Liver (tissue), 8 donors: ENCODE measurements at regions not wholly inside any gene's neighbourhood (a gene's known extent, or its start where the extent isn't known, plus 50 kb on each side); places are given as distances from the start of the nearest gene placed in this dataset.

ENCODE experiments used
- DNase-seq: peaks from one replicate; pipeline ENCODE4 v3.0.0-alpha.2; 2017; ENCODE audit warnings: low spot score
- H3K27ac ChIP-seq, 2 donors: one replicate each; pipeline ENCODE4 v1.7.0; 2013; ENCODE audit warnings: inconsistent platforms in 2 of 2, low read length in 2 of 2, control low read depth in 1 of 2, low read depth in 1 of 2, mild to moderate bottlenecking in 1 of 2
- H3K27me3 ChIP-seq, 4 donors: one replicate each; pipeline versions ENCODE4 v1.6.1 to v1.7.0; 2013; ENCODE audit warnings: low read length in 3 of 4, inconsistent platforms in 1 of 4, mild to moderate bottlenecking in 1 of 4, moderate library complexity in 1 of 4; ENCODE audit not compliant: control insufficient read depth in 4 of 4, insufficient read depth in 4 of 4
- H3K36me3 ChIP-seq, 4 donors: one replicate each; pipeline versions ENCODE4 v1.6.1 to v1.7.0; 2013; ENCODE audit warnings: low read length in 3 of 4, mild to moderate bottlenecking in 3 of 4, low read depth in 1 of 4, moderate library complexity in 1 of 4; ENCODE audit not compliant: control insufficient read depth in 4 of 4, insufficient read depth in 3 of 4
- H3K4me1 ChIP-seq, 4 donors: one replicate each; pipeline versions ENCODE4 v1.6.1 to v1.7.0; 2013; ENCODE audit warnings: low read length in 3 of 4, mild to moderate bottlenecking in 3 of 4, moderate library complexity in 1 of 4; ENCODE audit not compliant: control insufficient read depth in 4 of 4, insufficient read depth in 4 of 4
- H3K4me3 ChIP-seq, 3 donors: one replicate each; pipeline versions ENCODE4 v1.6.1 to v1.7.0; 2013; ENCODE audit warnings: low read length in 3 of 3, control low read depth in 1 of 3, low read depth in 1 of 3, mild to moderate bottlenecking in 1 of 3
- H3K9ac ChIP-seq, 2 donors: one replicate each; pipeline ENCODE4 v1.7.0; 2013; ENCODE audit warnings: low read length in 2 of 2, mild to moderate bottlenecking in 2 of 2, moderate library complexity in 2 of 2, control low read depth in 1 of 2, low read depth in 1 of 2
- H3K9me3 ChIP-seq, 4 donors: one replicate each; pipeline versions ENCODE4 v1.6.1 to v1.7.0; 2013; ENCODE audit warnings: low read length in 3 of 4; ENCODE audit not compliant: control insufficient read depth in 4 of 4
- EGR1 ChIP-seq, 2 donors: IDR thresholded peaks; 2 replicates each; pipeline ENCODE4 v1.6.1; 2016 to 2018; ENCODE audit warnings: antibody characterized with exemption in 2 of 2, low read depth in 2 of 2
- FOXA1 ChIP-seq: IDR thresholded peaks from 2 replicates; pipeline ENCODE4 v1.6.1; 2016; ENCODE audit warnings: antibody characterized with exemption
- FOXA2 ChIP-seq: IDR thresholded peaks from 2 replicates; pipeline ENCODE4 v1.6.1; 2016; ENCODE audit warnings: antibody characterized with exemption
- GABPA ChIP-seq, 2 donors: IDR thresholded peaks in 1 of 2; conservative IDR thresholded peaks in 1 of 2; 2 replicates each; pipeline ENCODE4 v1.6.1; 2016; ENCODE audit warnings: antibody characterized with exemption in 2 of 2, mild to moderate bottlenecking in 1 of 2, moderate library complexity in 1 of 2
- HNF4A ChIP-seq, 2 donors: conservative IDR thresholded peaks; 2 replicates each; pipeline ENCODE4 v1.6.1; 2016; ENCODE audit warnings: antibody characterized with exemption in 2 of 2, mild to moderate bottlenecking in 2 of 2
- JUND ChIP-seq, 2 donors: IDR thresholded peaks; 2 replicates each; pipeline ENCODE4 v1.6.1; 2016; ENCODE audit warnings: antibody characterized with exemption in 2 of 2
- NR2F2 ChIP-seq: IDR thresholded peaks from 2 replicates; pipeline ENCODE4 v1.6.1; 2016; ENCODE audit warnings: antibody characterized with exemption
- RAD21 ChIP-seq, 2 donors: IDR thresholded peaks; 2 replicates each; pipeline ENCODE4 v1.6.1; 2016; ENCODE audit warnings: antibody characterized with exemption in 2 of 2, mild to moderate bottlenecking in 2 of 2
- RXRA ChIP-seq, 2 donors: IDR thresholded peaks; 2 replicates each; pipeline ENCODE4 v1.6.1; 2017 to 2018; ENCODE audit warnings: antibody characterized with exemption in 2 of 2, mild to moderate bottlenecking in 1 of 2
- SP1 ChIP-seq: IDR thresholded peaks from 2 replicates; pipeline ENCODE4 v1.6.1; 2018; ENCODE audit warnings: antibody characterized with exemption, mild to moderate bottlenecking
- TAF1 ChIP-seq: conservative IDR thresholded peaks from 2 replicates; pipeline ENCODE4 v1.6.1; 2016; ENCODE audit warnings: antibody characterized with exemption, mild to moderate bottlenecking
- YY1 ChIP-seq: IDR thresholded peaks from 2 replicates; pipeline ENCODE4 v1.6.1; 2016; ENCODE audit warnings: antibody characterized with exemption, mild to moderate bottlenecking
- WGBS: extraction: QIAGEN DNeasy Blood & Tissue Kit; methylation state at CpG from one replicate; pipeline ENCODE4 v1.1.7; 2013; 5-methylcytosine and 5-hydroxymethylcytosine counted together
- TF ChIP-seq, protein P1 (sequence below): IDR thresholded peaks from 2 replicates; pipeline ENCODE4 v1.6.1; 2016; ENCODE audit warnings: antibody characterized with exemption, mild to moderate bottlenecking
- TF ChIP-seq, protein P2 (sequence below): fragments of 150-350 bp; IDR thresholded peaks from 2 replicates; pipeline ENCODE4 v1.5.1; 2017; ENCODE audit warnings: improper control_type of control experiment, low read depth, low read length; ENCODE audit not compliant: missing input control
- TF ChIP-seq, protein P3 (sequence below): IDR thresholded peaks from 2 replicates; pipeline ENCODE4 v1.6.1; 2016; ENCODE audit warnings: antibody characterized with exemption
- TF ChIP-seq, protein P4 (sequence below): IDR thresholded peaks from 2 replicates; pipeline ENCODE4 v1.6.1; 2016; ENCODE audit warnings: antibody characterized with exemption
- donor health status: healthy.
- donor health status: healthy.
- donor health status: healthy.
- donor health status: healthy.
- donor health status: healthy.

DNA sequence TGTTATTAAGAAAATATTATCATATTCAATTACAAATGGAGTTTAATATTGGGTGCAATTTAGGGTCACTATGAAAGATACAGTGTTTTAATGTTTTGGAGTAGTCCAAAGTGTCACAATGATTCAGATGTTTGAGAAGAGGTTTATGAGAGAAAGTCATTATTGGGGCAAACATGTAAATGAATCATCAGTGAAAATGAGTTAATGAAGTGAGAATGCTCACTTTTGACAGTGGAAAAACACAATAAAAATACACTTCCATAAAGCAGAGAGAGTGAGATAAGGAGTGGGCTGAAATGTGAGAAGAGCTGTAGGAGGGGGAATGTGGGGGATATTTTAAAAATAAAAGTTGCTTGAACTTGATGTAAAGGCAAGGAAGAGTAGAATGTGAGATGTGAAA lies 957.1 kb downstream of the PCDH18 start:
- no peaks in the 10 kb centered on the region for H3K36me3 ChIP-seq
- TF ChIP-seq GABPA (IDR thresholded peaks at IDR 0.05 in 1 of 2, conservative IDR thresholded peaks at IDR 0.05 in 1 of 2) (no peak), EGR1 (IDR thresholded peaks at IDR 0.05; ENCODE audit: low read depth in 2 of 2) (no peak), HNF4A (conservative IDR thresholded peaks at IDR 0.05) (no peak), FOXA1 (no peak), RAD21 (IDR thresholded peaks at IDR 0.05) (no peak)
- H3K4me3 ChIP-seq: no peak overlapping the region
- no peak overlapping the region for H3K27ac ChIP-seq
- H3K4me1 ChIP-seq: no peaks in the 10 kb centered on the region
- no peaks in the 10 kb centered on the region for H3K27me3 ChIP-seq
- no peak overlapping the region for H3K9ac ChIP-seq
- no peak for DNase-seq
- H3K9me3 ChIP-seq: no peaks in the 10 kb centered on the region

GRCh38 chr4:136573460-136573859 lies 958.8 kb downstream of the PCDH18 start:
- DNase-seq: no peak
- 50% methylated on average over 4 of the region's 4 CpGs for WGBS

GRCh38 chr4:136571315-136571714 lies 961.0 kb downstream of the PCDH18 start:
- Histone ChIP-seq H3K27ac (no peak overlapping the region), H3K9me3 (no peaks in the 10 kb centered on the region), H3K27me3 (no peaks in the 10 kb centered on the region), H3K4me3 (no peak overlapping the region), H3K4me1 (no peaks in the 10 kb centered on the region), H3K9ac (no peak overlapping the region), H3K36me3 (no peaks in the 10 kb centered on the region)
- no peak for DNase-seq
- WGBS: 46% methylated on average over 3 of the region's 3 CpGs
- TF ChIP-seq SP1 (no peak), NR2F2 (no peak), EGR1 (IDR thresholded peaks at IDR 0.05; ENCODE audit: low read depth in 2 of 2) (no peak), GABPA (IDR thresholded peaks at IDR 0.05 in 1 of 2, conservative IDR thresholded peaks at IDR 0.05 in 1 of 2) (no peak), YY1 (no peak), RAD21 (IDR thresholded peaks at IDR 0.05) (no peak), FOXA1 (no peak), RXRA (IDR thresholded peaks at IDR 0.05) (no peak), JUND (IDR thresholded peaks at IDR 0.05) (no peak), HNF4A (conservative IDR thresholded peaks at IDR 0.05) (no peak)
- TF ChIP-seq, protein P1, sequence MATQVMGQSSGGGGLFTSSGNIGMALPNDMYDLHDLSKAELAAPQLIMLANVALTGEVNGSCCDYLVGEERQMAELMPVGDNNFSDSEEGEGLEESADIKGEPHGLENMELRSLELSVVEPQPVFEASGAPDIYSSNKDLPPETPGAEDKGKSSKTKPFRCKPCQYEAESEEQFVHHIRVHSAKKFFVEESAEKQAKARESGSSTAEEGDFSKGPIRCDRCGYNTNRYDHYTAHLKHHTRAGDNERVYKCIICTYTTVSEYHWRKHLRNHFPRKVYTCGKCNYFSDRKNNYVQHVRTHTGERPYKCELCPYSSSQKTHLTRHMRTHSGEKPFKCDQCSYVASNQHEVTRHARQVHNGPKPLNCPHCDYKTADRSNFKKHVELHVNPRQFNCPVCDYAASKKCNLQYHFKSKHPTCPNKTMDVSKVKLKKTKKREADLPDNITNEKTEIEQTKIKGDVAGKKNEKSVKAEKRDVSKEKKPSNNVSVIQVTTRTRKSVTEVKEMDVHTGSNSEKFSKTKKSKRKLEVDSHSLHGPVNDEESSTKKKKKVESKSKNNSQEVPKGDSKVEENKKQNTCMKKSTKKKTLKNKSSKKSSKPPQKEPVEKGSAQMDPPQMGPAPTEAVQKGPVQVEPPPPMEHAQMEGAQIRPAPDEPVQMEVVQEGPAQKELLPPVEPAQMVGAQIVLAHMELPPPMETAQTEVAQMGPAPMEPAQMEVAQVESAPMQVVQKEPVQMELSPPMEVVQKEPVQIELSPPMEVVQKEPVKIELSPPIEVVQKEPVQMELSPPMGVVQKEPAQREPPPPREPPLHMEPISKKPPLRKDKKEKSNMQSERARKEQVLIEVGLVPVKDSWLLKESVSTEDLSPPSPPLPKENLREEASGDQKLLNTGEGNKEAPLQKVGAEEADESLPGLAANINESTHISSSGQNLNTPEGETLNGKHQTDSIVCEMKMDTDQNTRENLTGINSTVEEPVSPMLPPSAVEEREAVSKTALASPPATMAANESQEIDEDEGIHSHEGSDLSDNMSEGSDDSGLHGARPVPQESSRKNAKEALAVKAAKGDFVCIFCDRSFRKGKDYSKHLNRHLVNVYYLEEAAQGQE: no peak
- TF ChIP-seq, protein P2, sequence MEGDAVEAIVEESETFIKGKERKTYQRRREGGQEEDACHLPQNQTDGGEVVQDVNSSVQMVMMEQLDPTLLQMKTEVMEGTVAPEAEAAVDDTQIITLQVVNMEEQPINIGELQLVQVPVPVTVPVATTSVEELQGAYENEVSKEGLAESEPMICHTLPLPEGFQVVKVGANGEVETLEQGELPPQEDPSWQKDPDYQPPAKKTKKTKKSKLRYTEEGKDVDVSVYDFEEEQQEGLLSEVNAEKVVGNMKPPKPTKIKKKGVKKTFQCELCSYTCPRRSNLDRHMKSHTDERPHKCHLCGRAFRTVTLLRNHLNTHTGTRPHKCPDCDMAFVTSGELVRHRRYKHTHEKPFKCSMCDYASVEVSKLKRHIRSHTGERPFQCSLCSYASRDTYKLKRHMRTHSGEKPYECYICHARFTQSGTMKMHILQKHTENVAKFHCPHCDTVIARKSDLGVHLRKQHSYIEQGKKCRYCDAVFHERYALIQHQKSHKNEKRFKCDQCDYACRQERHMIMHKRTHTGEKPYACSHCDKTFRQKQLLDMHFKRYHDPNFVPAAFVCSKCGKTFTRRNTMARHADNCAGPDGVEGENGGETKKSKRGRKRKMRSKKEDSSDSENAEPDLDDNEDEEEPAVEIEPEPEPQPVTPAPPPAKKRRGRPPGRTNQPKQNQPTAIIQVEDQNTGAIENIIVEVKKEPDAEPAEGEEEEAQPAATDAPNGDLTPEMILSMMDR: no peak

More at GRCh38 chr4:136573460-136573859, 958.8 kb downstream of the PCDH18 start:
- Histone ChIP-seq H3K27me3 (no peaks in the 10 kb centered on the region), H3K36me3 (no peaks in the 10 kb centered on the region), H3K27ac (no peak overlapping the region), H3K9me3 (no peaks in the 10 kb centered on the region), H3K9ac (no peak overlapping the region), H3K4me3 (no peak overlapping the region), H3K4me1 (no peaks in the 10 kb centered on the region)
- TF ChIP-seq HNF4A (conservative IDR thresholded peaks at IDR 0.05): no peak
- TF ChIP-seq, protein P1: no peak
- TF ChIP-seq JUND (IDR thresholded peaks at IDR 0.05): no peak
- no peak for TF ChIP-seq YY1
- TF ChIP-seq TAF1: no peak
- no peak for TF ChIP-seq EGR1 (IDR thresholded peaks at IDR 0.05; ENCODE audit: low read depth in 2 of 2)
- TF ChIP-seq NR2F2: no peak
- TF ChIP-seq FOXA2: no peak
- TF ChIP-seq, protein P3, sequence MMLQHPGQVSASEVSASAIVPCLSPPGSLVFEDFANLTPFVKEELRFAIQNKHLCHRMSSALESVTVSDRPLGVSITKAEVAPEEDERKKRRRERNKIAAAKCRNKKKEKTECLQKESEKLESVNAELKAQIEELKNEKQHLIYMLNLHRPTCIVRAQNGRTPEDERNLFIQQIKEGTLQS: no peak
- TF ChIP-seq FOXA1: no peak
- TF ChIP-seq RXRA (IDR thresholded peaks at IDR 0.05): no peak
- TF ChIP-seq SP1: no peak
- TF ChIP-seq GABPA (IDR thresholded peaks at IDR 0.05 in 1 of 2, conservative IDR thresholded peaks at IDR 0.05 in 1 of 2): no peak
- TF ChIP-seq, protein P4, sequence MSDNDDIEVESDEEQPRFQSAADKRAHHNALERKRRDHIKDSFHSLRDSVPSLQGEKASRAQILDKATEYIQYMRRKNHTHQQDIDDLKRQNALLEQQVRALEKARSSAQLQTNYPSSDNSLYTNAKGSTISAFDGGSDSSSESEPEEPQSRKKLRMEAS: no peak
- no peak for TF ChIP-seq RAD21 (IDR thresholded peaks at IDR 0.05)
